ENCODE measurements at regions not wholly inside any gene's neighbourhood (a gene's known extent, or its start where the extent isn't known, plus 50 kb on each side); places are given as distances from the start of the nearest gene placed in this dataset.

- H3K4me1 ChIP-seq = peaks cover 11 to 48% (median 13%) of the 10 kb centered on the region in 3 donors
- H3K9me3 ChIP-seq = no peaks in the 10 kb centered on the region
- ATAC-seq (no peak), FAIRE-seq (no peak), DNase-seq (peak in 1 of 6 donors; percentile 47)
- intact Hi-C loops (cut with DNase I) = loop anchor here in 1 of 3 donors (10.0 kb wide), 1 partner anchor 74 kb away; the partner anchor contains the start of gene IRF2BPL
- H3K36me3 ChIP-seq = no peaks in the 10 kb centered on the region
- WGBS, 2 donors = 61 to 65% methylated on average over 14 of the region's 14 CpGs
- no peak overlapping the region for H3K4me3 ChIP-seq
- no peak for TF ChIP-seq CTCF (IDR thresholded peaks at IDR 0.05)
- no peaks in the 10 kb centered on the region for H3K27me3 ChIP-seq
- H3K27ac ChIP-seq = peak overlapping the region; percentile 23 to 88 (median 56)
Observed at GRCh38 chr14:76950055-76951020, 78.2 kb downstream of the IRF2BPL start.

- H3K36me3 ChIP-seq = no peaks in the 10 kb centered on the region
- DNase-seq (no peak), ATAC-seq (no peak), FAIRE-seq (no peak)
- 96 to 98% methylated on average over 6 of the region's 6 CpGs for WGBS, 2 donors
- no peak for TF ChIP-seq CTCF (IDR thresholded peaks at IDR 0.05)
- H3K4me3 ChIP-seq = no peak overlapping the region
- no peaks in the 10 kb centered on the region for H3K9me3 ChIP-seq
- intact Hi-C loops (cut with DNase I) = no loop called here
- H3K27me3 ChIP-seq = no peaks in the 10 kb centered on the region
- peaks cover 11 to 34% (median 13%) of the 10 kb centered on the region in 3 donors for H3K4me1 ChIP-seq
- H3K27ac ChIP-seq = peak overlapping the region in 3 of 4 donors; percentile 80 to 88 (median 84)
Observed at GRCh38 chr14:76948976-76949375, 79.5 kb downstream of the IRF2BPL start.

GRCh38 chr14:76948213-76948947, 80.1 kb downstream of the IRF2BPL start:
- no peak overlapping the region for H3K4me3 ChIP-seq
- H3K27ac ChIP-seq = peak overlapping the region; percentile 68 to 88 (median 82)

GRCh38 chr14:76947838-76948184, 80.7 kb downstream of the IRF2BPL start:
- FAIRE-seq (no peak), DNase-seq (no peak), ATAC-seq (no peak)
- Histone ChIP-seq H3K4me1 (peaks cover 11 to 26% (median 13%) of the 10 kb centered on the region in 3 donors), H3K4me3 (no peak overlapping the region), H3K27me3 (no peaks in the 10 kb centered on the region), H3K36me3 (no peaks in the 10 kb centered on the region), H3K9me3 (no peaks in the 10 kb centered on the region), H3K27ac (peak overlapping the region; percentile 68 to 88 (median 82))
- no peak for TF ChIP-seq CTCF (IDR thresholded peaks at IDR 0.05)
- WGBS, 2 donors = 51 to 60% methylated on average over 5 of the region's 5 CpGs
- intact Hi-C loops (cut with DNase I) = no loop called here

More at GRCh38 chr14:76948213-76948947, 80.1 kb downstream of the IRF2BPL start:
- H3K9me3 ChIP-seq = no peaks in the 10 kb centered on the region
- 57 to 62% methylated on average over 11 of the region's 11 CpGs for WGBS, 2 donors
- DNase-seq (peak in 2 of 6 donors; percentile 48), ATAC-seq (peak in 3 of 4 donors; percentile 8 to 23 (median 12)), FAIRE-seq (no peak)
- no peaks in the 10 kb centered on the region for H3K27me3 ChIP-seq
- intact Hi-C loops (cut with DNase I) = no loop called here
- TF ChIP-seq CTCF (IDR thresholded peaks at IDR 0.05) = no peak
- H3K4me1 ChIP-seq = peaks cover 11 to 29% (median 13%) of the 10 kb centered on the region in 3 donors
- H3K36me3 ChIP-seq = no peaks in the 10 kb centered on the region
